ENCODE measurements at regions not wholly inside any gene's neighbourhood (a gene's known extent, or its start where the extent isn't known, plus 50 kb on each side); places are given as distances from the start of the nearest gene placed in this dataset.

DNA sequence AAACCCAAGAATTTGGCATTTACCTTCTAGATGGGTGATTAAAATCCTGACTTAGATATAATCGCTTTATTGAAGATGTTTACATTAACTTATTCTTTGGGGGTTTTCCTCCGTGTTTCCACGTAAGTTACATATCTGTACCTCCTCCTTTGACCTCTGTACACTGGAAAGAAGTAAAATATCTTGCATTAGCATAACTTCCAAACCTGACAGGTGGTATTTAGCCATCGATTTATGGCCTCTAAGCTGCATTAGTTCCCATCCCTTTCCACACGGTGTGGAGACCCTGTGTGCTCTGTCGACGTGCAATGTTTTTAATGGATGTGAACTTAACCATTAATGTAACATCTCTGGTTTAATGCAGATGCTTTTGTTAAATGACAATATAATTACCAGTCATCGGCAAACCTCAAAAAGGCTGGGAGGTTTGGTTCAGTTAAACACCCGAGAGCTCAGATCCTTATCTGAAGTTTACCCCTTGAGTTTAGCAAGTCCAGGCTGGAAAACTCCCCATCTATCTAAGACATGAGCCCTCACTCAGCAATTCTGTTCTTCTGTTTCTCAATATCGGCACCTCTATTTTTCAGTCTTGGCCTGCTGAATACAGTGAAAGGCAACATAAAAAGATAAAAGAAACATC lies 295.2 kb downstream of the GATA3 start:
- TF ChIP-seq YY1 (IDR thresholded peaks at IDR 0.05; ENCODE audit: insufficient read depth, insufficient read length) (no peak), ZNF274 (IDR thresholded peaks at IDR 0.05; ENCODE audit: low read depth, low read length) (no peak)
